HFFc6 (cell line): ENCODE measurements at regions not wholly inside any gene's neighbourhood (a gene's known extent, or its start where the extent isn't known, plus 50 kb on each side); places are given as distances from the start of the nearest gene placed in this dataset.

Source experiments
- DNase-seq: peaks from one replicate; pipeline ENCODE4 v3.0.0-alpha.2; 2018
- H3K27ac Mint-ChIP-seq: 2 replicates; pipeline ENCODE4 v1.8.0; 2020; ENCODE audit warnings: mild to moderate bottlenecking, mixed read lengths
- H3K27me3 Mint-ChIP-seq: 2 replicates; pipeline ENCODE4 v1.8.0; 2021; ENCODE audit warnings: mild to moderate bottlenecking, moderate library complexity, mixed read lengths; ENCODE audit not compliant: insufficient read depth
- H3K36me3 Mint-ChIP-seq: 2 replicates; pipeline ENCODE4 v1.8.0; 2021; ENCODE audit warnings: low read depth, mixed read lengths
- H3K4me1 Mint-ChIP-seq: 2 replicates; pipeline ENCODE4 v1.8.0; 2020; ENCODE audit warnings: low read depth, mixed read lengths
- H3K4me3 Mint-ChIP-seq: 2 replicates; pipeline ENCODE4 v1.8.0; 2020; ENCODE audit warnings: mild to moderate bottlenecking, moderate library complexity, mixed read lengths
- H3K9me3 Mint-ChIP-seq: 2 replicates; pipeline ENCODE4 v1.8.0; 2020; ENCODE audit warnings: mild to moderate bottlenecking, mixed read lengths
- TF ChIP-seq, protein P1 (sequence below): fragments of 200-600 bp; sonication (generic); IDR thresholded peaks from 2 replicates; pipeline ENCODE4 v1.5.0; 2021; ENCODE audit warnings: antibody characterized with exemption, mild to moderate bottlenecking

DNA sequence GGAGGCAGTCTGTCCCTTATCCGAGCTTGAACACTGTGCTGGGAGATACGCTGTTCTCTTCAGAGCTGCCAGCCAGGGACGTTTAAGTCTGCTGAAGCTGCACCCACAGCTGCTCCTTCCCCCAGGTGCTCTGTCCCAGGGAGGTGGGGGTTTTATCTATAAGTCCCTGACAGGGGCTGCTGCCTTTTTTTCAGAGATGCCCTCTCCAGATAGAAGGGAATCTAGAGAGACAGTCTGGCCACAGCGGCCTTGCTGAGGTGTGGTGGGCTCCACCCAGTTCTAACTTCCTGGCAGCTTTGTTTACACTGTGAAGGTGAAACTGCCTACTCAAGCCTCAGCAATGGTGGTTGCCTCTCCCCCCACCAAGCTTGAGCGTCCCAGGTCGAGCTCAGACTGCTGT is 319.9 kb upstream of the GRM7 start:
- H3K27ac Mint-ChIP-seq, result no peak overlapping the region
- H3K9me3 Mint-ChIP-seq, result peaks cover 39% of the 10 kb centered on the region
- peaks cover 7% of the 10 kb centered on the region for H3K36me3 Mint-ChIP-seq
- H3K4me3 Mint-ChIP-seq, result no peak overlapping the region
- TF ChIP-seq, protein P1, sequence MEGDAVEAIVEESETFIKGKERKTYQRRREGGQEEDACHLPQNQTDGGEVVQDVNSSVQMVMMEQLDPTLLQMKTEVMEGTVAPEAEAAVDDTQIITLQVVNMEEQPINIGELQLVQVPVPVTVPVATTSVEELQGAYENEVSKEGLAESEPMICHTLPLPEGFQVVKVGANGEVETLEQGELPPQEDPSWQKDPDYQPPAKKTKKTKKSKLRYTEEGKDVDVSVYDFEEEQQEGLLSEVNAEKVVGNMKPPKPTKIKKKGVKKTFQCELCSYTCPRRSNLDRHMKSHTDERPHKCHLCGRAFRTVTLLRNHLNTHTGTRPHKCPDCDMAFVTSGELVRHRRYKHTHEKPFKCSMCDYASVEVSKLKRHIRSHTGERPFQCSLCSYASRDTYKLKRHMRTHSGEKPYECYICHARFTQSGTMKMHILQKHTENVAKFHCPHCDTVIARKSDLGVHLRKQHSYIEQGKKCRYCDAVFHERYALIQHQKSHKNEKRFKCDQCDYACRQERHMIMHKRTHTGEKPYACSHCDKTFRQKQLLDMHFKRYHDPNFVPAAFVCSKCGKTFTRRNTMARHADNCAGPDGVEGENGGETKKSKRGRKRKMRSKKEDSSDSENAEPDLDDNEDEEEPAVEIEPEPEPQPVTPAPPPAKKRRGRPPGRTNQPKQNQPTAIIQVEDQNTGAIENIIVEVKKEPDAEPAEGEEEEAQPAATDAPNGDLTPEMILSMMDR, result no peak
- DNase-seq, result no peak
- no peaks in the 10 kb centered on the region for H3K4me1 Mint-ChIP-seq
- no peaks in the 10 kb centered on the region; the same call in 1 of the 2 replicates for H3K27me3 Mint-ChIP-seq

DNA sequence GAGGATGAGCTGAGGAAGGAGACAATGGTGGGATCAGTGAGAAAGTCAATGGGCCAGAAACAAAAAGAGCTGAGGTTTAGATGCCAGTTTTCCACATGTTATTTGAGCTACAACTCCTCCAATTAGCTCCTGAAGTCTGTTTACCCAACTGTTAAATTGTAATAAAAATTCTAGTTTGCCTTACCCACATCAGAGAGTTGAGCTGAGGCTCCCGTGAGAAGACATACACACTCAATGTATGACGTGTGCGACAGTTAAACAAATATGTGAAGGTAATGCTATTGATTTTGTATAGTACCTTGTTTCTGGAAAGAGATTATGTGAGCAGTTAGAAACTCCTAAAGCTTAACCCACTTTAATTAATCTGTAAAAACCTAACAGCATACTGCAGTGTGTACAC is 318.1 kb upstream of the GRM7 start:
- Mint-ChIP-seq H3K4me1 (no peaks in the 10 kb centered on the region), H3K27me3 (no peaks in the 10 kb centered on the region), H3K9me3 (peaks cover 36% of the 10 kb centered on the region), H3K27ac (no peak overlapping the region), H3K4me3 (no peak overlapping the region), H3K36me3 (peaks cover 7% of the 10 kb centered on the region)
- TF ChIP-seq, protein P1, result no peak
- DNase-seq, result no peak

DNA sequence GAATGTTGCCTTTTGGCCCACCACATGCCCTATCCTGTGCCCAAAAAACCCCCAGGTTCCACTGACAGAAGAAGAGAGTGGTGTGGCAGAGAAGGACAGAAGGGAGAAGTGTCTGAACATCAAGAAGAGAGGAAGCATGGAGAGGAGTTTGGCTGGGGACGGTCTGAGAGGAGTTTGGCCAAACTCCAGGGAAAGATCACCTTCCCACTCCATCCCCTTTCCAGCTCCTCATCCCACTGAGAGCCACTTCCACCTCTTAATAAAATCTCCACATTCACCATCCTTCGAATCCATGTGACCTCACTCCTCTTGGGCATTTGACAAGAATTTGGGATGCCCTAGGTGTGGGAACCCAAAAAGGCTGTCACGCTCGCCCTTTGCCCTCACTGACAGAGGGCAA is 311.6 kb upstream of the GRM7 start:
- TF ChIP-seq, protein P1, result no peak
- Mint-ChIP-seq H3K36me3 (0 out of 2 replicates have a peak, but pooled peaks cover 6% of the 10 kb centered on the region), H3K27me3 (no peaks in the 10 kb centered on the region), H3K4me3 (no peak overlapping the region), H3K9me3 (peaks cover 29% of the 10 kb centered on the region), H3K27ac (no peak overlapping the region), H3K4me1 (no peaks in the 10 kb centered on the region)
- DNase-seq, result no peak

DNA sequence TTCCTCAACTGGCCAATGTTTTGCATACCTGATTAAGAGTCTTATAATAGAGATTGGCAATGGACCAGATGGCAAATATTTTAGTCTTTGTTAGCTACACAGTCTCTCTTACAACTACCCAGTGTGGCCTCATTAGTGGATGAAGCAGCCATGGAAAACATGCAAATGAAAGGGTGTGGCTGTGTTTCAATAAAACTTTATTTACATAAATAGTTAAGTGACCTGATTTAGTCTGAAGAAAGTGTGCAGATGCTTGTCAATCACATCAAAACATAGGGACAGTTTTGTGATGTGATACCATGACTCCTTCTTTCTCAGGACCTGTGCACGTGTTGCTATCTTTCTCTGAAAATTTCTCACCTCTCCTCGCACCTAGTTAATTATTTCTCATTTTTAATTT is 309.8 kb upstream of the GRM7 start:
- DNase-seq, result no peak
- no peaks in the 10 kb centered on the region for H3K27me3 Mint-ChIP-seq
- H3K27ac Mint-ChIP-seq, result no peak overlapping the region
- TF ChIP-seq, protein P1, result no peak
- no peaks in the 10 kb centered on the region for H3K4me1 Mint-ChIP-seq
- H3K36me3 Mint-ChIP-seq, result 0 out of 2 replicates have a peak, but pooled peaks cover 6% of the 10 kb centered on the region
- H3K4me3 Mint-ChIP-seq, result no peak overlapping the region
- peaks cover 33% of the 10 kb centered on the region for H3K9me3 Mint-ChIP-seq

DNA sequence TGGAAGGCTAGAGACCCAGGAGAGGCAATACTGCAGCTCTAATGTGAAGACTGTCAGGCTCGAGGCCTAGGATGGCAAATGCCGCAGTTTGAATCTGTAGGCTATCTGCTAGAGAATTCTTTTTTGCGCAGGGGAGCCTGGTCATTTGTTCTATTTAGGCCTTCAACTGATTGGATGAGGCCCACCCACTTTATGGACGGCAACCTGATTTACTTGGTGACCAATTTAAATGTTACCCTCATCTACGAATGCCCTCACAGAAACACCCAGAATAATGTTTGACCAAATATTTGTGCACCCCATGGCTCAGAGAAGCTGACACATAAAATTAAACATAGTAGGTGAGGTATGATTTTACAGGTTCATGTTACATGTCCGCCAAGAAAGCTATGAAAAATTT is 300.7 kb upstream of the GRM7 start:
- no peaks in the 10 kb centered on the region for H3K27me3 Mint-ChIP-seq
- no peaks in the 10 kb centered on the region for H3K4me1 Mint-ChIP-seq
- peaks cover 43% of the 10 kb centered on the region for H3K9me3 Mint-ChIP-seq
- H3K36me3 Mint-ChIP-seq, result no peaks in the 10 kb centered on the region
- TF ChIP-seq, protein P1, result no peak
- no peak overlapping the region for H3K27ac Mint-ChIP-seq
- DNase-seq, result no peak
- H3K4me3 Mint-ChIP-seq, result no peak overlapping the region

DNA sequence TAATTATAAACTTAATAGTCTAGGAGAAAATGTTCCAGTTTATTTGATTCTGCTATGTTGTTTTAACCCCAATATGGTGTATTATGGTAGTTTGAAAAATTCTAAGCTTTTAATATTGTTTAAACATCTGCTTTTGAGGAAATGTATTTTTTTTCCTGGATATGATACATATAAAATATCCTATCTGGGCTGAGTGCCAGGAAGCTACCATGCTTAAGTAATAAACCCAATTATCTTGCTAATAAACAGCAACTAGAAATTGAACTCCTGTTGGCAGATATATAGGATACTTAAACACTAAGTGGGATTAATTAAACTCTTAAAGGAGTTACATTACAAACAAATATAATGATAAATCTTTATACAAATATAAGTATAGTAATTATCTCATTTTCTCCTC is 293.7 kb upstream of the GRM7 start:
- H3K9me3 Mint-ChIP-seq, result peaks cover 55% of the 10 kb centered on the region
- no peak overlapping the region for H3K4me3 Mint-ChIP-seq
- no peak overlapping the region for H3K27ac Mint-ChIP-seq
- TF ChIP-seq, protein P1, result no peak
- DNase-seq, result no peak
- no peaks in the 10 kb centered on the region for H3K27me3 Mint-ChIP-seq
- H3K4me1 Mint-ChIP-seq, result no peaks in the 10 kb centered on the region
- H3K36me3 Mint-ChIP-seq, result no peaks in the 10 kb centered on the region
